ENCODE measurements at regions not wholly inside any gene's neighbourhood (a gene's known extent, or its start where the extent isn't known, plus 50 kb on each side); places are given as distances from the start of the nearest gene placed in this dataset.
"Not testable (repeated sequence)": the region's sequence is repeated elsewhere in the genome, so short reads cannot be mapped to it uniquely, and the experiment has no call there.

DNA sequence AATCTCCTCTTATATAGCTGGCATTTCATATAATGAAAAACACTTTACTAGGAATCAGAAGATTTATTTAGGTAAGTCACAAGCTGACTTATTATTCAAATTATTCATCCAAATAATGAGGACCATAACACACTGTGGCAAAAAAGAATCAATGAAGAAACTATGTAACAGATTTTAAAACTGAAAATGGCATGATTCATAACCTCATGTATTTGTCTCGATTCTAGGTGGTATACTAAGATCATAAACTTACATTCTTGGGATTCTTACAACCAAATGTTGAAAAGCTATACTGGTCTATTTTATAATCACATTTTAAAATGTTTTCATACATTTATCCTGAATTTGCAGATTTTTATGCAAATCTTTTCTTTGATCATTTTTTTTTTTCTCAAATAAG lies 69.6 kb upstream of the ZSCAN2 start:
- in situ Hi-C loops (cut with MboI; ENCODE audit: low sequenced_read_pairs in 4 of 4); ATAC-seq; H3K36me3 ChIP-seq; H3K4me1 ChIP-seq; DNase-seq; H3K4me3 ChIP-seq; intact Hi-C loops (cut with DNase I; ENCODE audit: low total_unique reads); H3K9me3 ChIP-seq; H3K27me3 ChIP-seq; H3K27ac ChIP-seq: not testable (repeated sequence)

DNA sequence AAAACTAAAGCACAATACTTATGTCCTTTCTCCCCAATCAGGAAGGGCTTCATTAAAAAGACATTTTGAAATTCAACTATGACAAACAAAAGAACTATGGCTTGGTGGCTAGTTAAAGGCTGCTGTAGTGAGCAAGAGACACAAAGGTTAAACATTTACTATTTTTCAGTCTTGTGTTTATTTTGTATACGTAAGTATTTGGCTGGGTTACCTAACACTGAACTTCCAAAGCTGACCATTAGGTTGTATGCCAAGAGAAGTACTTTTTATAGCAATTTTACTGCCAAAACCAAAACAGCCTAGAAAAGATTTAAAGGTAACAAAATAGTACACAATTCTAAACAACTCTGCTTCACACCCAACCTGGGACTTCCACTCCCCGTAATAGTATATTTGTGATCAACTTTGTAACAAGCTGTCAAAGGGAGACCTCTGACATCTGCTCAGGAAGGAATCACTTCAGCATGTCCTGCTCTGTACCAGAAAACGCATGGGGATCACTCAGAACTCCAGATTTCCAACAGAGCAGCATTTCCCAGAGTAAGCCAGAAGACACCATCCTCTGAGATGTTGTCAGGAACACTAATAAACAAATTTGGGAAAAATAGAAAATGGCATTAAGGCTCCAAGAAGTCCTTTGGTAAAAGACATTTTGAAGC lies 69.0 kb upstream of the ZSCAN2 start:
- DNase-seq; in situ Hi-C loops (cut with MboI; ENCODE audit: low sequenced_read_pairs in 4 of 4); H3K4me3 ChIP-seq; H3K27ac ChIP-seq; H3K4me1 ChIP-seq; H3K36me3 ChIP-seq; ATAC-seq; H3K27me3 ChIP-seq; H3K9me3 ChIP-seq; intact Hi-C loops (cut with DNase I; ENCODE audit: low total_unique reads): not testable (repeated sequence)

DNA sequence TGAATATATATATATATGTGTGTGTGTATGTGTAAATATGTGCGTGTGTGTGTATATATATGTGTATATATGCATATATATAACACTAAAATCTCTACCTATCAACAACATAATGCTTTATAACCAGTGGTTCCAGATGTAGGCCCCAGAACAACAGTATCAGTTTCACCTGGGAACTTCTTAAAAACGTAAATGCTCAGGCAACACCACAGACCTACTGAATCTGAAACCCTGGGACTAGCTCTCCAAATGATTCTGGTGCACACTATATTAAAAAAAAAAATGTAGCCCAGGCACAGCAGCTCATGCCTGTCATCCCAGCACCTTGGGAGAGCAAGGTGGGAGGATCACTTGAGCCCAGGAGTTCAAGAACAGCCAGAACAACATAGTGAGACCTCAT lies 67.1 kb upstream of the ZSCAN2 start:
- H3K36me3 ChIP-seq; H3K27me3 ChIP-seq; DNase-seq; intact Hi-C loops (cut with DNase I; ENCODE audit: low total_unique reads); H3K4me3 ChIP-seq; ATAC-seq; H3K9me3 ChIP-seq; in situ Hi-C loops (cut with MboI; ENCODE audit: low sequenced_read_pairs in 4 of 4); H3K27ac ChIP-seq; H3K4me1 ChIP-seq: not testable (repeated sequence)

DNA sequence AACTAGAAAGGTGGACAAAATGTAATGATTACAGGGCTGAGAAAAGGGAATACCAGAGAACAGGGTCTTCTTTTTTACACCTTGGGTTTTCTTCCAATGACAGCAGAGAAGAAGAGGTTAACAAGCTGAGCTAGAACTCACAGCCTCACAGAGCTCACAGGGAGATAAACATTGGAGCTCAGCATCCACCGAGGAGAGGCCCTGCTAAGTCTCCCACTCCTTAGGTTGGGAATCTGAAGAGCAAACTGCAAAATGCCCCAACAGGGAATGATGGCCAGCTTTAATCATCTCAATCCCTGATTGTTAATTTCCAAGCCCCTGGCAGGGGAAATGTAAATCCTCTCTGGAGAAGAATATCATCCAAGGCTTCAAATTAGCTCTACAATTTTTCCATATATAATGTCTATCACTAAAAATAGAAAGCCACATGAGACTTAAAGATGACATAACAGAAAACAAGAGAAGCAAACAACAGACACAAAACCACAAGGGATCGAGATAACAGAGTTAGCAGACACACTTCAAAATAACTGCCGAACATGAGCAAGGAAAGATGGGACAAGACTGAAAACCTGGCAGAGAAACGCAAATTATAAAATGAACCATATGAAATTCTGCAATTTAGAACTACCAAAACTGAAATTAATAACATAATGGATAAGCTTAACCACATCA lies 66.1 kb upstream of the ZSCAN2 start:
- ATAC-seq; DNase-seq; H3K9me3 ChIP-seq; H3K27me3 ChIP-seq; intact Hi-C loops (cut with DNase I; ENCODE audit: low total_unique reads); H3K4me3 ChIP-seq; H3K36me3 ChIP-seq; H3K27ac ChIP-seq; in situ Hi-C loops (cut with MboI; ENCODE audit: low sequenced_read_pairs in 4 of 4); H3K4me1 ChIP-seq: not testable (repeated sequence)

DNA sequence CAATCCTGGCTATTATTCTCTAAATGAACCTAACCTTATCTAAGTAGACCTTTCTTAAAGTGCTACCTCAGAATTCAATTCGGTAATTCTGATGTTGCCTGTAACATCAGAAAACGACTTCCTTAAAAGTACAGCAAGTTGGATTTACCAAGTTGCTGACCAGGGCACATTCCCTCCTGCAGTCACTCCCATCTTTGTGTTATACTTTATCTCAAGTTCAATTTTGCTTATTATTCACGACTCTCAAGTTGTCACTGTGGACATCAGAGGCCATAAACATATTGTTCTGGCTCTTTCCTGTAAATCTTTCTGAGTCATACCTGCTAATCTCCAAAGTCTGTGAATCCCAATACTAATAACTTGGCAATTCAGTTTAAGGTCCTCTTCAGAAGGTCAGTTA lies 64.6 kb upstream of the ZSCAN2 start:
- ATAC-seq; H3K36me3 ChIP-seq; intact Hi-C loops (cut with DNase I; ENCODE audit: low total_unique reads); DNase-seq; in situ Hi-C loops (cut with MboI; ENCODE audit: low sequenced_read_pairs in 4 of 4); H3K27ac ChIP-seq; H3K9me3 ChIP-seq; H3K4me3 ChIP-seq; H3K27me3 ChIP-seq; H3K4me1 ChIP-seq: not testable (repeated sequence)

DNA sequence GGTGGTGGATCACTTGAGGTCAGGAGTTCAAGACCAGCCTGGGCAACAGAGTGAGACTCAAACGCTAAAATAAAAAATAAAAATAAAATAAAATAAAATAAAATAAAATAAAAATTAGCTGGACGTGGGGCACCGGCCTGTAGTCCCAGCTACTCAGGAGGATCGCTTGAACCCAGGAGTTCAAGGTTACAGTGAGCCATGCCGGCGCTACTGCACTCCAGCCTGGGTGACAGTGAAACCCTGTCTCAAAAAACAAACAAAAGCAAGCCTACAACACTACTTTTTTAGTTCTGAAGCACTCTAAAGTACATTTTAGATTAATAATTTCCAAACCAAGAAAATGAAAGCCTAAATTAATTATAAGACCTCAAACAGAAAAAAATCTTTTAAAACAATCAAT lies 56.2 kb upstream of the ZSCAN2 start:
- in situ Hi-C loops (cut with MboI; ENCODE audit: low sequenced_read_pairs in 4 of 4); H3K9me3 ChIP-seq; H3K27me3 ChIP-seq; H3K4me3 ChIP-seq; intact Hi-C loops (cut with DNase I; ENCODE audit: low total_unique reads); DNase-seq; H3K4me1 ChIP-seq; H3K27ac ChIP-seq; ATAC-seq: not testable (repeated sequence)
- peaks cover 0 to 14% of the 10 kb centered on the region in 2 donors for H3K36me3 ChIP-seq

DNA sequence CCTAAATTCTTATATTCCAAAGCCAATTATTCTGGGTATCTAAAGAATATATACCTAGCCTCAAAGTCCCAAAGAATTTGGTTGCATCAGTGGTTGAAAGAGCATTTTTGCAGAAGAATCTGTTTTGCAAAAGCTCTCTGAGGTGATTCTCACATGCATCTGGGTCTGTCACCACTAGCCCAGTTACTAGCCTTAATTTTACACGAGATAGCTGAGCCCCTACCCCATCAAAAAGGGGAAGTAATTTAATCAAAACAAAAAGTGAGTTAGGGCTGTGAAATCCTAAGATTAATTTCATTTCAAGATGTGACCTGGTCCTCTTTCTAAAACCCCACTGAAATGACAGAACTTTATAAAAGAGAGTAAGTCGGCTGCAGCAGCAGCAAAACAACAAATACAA lies 53.7 kb upstream of the ZSCAN2 start:
- H3K27me3 ChIP-seq; H3K27ac ChIP-seq; DNase-seq; ATAC-seq; H3K4me3 ChIP-seq; in situ Hi-C loops (cut with MboI; ENCODE audit: low sequenced_read_pairs in 4 of 4); H3K4me1 ChIP-seq; intact Hi-C loops (cut with DNase I; ENCODE audit: low total_unique reads); H3K9me3 ChIP-seq: not testable (repeated sequence)
- peaks cover 0 to 14% of the 10 kb centered on the region in 2 donors for H3K36me3 ChIP-seq

DNA sequence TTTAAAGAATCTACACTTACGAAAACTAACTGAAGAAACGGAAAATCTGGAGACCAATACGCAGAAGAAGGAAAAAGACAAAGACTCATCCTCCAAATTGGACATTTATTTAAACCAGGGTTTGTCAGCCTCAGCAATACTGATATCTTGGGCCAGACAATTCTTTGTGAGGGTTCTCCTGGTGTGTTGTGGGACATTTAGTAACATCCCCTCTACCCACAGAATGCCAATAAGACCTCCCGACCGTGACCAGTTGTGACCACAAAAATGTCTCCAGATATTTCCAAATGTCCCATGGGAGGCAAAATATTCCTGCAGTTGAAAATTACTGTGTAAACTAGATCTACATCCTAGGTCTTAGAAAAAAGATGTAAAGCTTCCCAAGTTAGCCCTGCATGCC lies 50.3 kb upstream of the ZSCAN2 start:
- H3K4me1 ChIP-seq; intact Hi-C loops (cut with DNase I; ENCODE audit: low total_unique reads); in situ Hi-C loops (cut with MboI; ENCODE audit: low sequenced_read_pairs in 4 of 4); DNase-seq; ATAC-seq; H3K9me3 ChIP-seq; H3K27me3 ChIP-seq; H3K27ac ChIP-seq; H3K4me3 ChIP-seq: not testable (repeated sequence)
- peaks cover 0 to 14% of the 10 kb centered on the region in 2 donors for H3K36me3 ChIP-seq
